Activated naive CD4-positive, alpha-beta T cell treated with anti-CD3 and anti-CD28 coated beads, Interleukin-2, amount 50 U/mL, for 72 hours (primary cell): ENCODE measurements at regions not wholly inside any gene's neighbourhood (a gene's known extent, or its start where the extent isn't known, plus 50 kb on each side); places are given as distances from the start of the nearest gene placed in this dataset.

Experiments
- ATAC-seq, 2 donors: fragments of 150-1000 bp; cut with Tn5 transposase; 2 replicates each; pipeline ENCODE4 v1.10.0; 2021; ENCODE audit warnings: mild to moderate bottlenecking in 2 of 2, moderate library complexity in 2 of 2
- DNase-seq, 2 donors: peaks; one replicate each; pipeline ENCODE4 v3.0.0; 2021 to 2022; ENCODE audit warnings: low spot score in 2 of 2
- H3K27ac Mint-ChIP-seq, 2 donors: one replicate each; pipeline ENCODE4 v1.8.0; 2022; ENCODE audit warnings: mild to moderate bottlenecking in 2 of 2, mixed read lengths in 2 of 2
- H3K36me3 Mint-ChIP-seq, 2 donors: one replicate each; pipeline ENCODE4 v1.8.0; 2022; ENCODE audit warnings: mixed read lengths in 2 of 2
- H3K9me3 Mint-ChIP-seq, 2 donors: one replicate each; pipeline ENCODE4 v1.8.0; 2022; ENCODE audit warnings: mixed read lengths in 2 of 2

DNA sequence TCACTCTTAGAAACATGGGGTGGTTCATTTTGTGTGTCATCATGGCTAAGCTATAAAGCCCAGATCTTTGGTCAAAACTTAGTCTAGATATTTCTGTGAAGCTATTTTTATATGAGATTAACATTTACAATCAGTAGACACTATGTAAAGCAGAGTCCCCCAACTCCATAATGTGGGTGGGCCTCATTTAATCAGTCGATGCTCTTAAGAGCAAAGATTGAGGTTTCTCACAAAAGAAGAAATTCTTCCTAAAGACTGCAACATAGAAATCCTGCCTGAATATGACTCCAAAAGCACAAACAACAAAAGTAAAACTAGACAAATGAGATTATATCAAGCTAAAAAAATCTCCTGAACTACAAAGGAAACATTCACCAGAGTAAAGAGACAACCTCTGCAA, 642.2 kb downstream of the DIAPH3 start:
- DNase-seq (no peak), ATAC-seq (no peak)
- Mint-ChIP-seq H3K36me3 (no peaks in the 10 kb centered on the region), H3K27ac (no peak overlapping the region), H3K9me3 (peaks cover 0 to 4% of the 10 kb centered on the region in 2 donors)

DNA sequence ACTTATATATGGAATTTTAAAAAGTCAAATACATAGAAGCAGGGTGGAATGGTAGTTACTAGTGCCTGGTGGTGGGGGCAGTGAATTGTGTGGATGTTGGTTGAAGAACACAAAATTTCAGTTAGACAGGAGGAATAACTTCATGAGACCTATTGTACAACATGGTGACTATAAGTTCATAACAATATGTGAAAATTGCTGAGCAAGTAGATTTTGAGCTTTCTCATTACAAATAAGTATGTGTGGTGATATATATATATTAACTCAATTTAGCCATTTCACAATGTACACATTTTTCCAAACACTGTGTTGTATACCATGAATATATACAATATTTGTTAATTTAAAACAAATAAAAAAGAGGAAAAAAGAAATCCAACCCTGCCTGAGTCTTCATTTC, 641.1 kb downstream of the DIAPH3 start:
- no peak for DNase-seq
- H3K36me3 Mint-ChIP-seq, result no peaks in the 10 kb centered on the region
- no peak overlapping the region for H3K27ac Mint-ChIP-seq
- no peak for ATAC-seq
- peaks cover 0 to 4% of the 10 kb centered on the region in 2 donors for H3K9me3 Mint-ChIP-seq

DNA sequence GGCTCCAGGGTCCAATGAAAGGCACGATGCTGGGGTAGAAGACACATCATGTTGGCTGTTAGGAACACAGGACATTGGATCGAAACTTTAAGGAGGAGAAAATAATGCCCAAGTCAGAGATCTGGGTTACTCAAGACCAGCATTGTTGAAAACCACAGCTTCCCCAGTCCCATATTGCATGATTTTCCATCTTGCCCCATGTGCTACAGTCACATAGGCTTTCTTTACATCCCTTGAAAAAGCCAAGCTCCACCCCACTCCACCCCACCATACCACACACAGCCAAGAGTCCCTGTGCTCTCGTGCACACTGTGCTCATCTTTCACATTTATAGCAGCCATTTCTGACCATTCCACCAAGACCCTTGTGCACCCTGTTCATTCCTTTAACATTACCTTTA, 636.2 kb downstream of the DIAPH3 start:
- DNase-seq, result no peak
- Mint-ChIP-seq H3K27ac (no peak overlapping the region), H3K9me3 (no peaks in the 10 kb centered on the region), H3K36me3 (no peaks in the 10 kb centered on the region)
- ATAC-seq, result no peak

DNA sequence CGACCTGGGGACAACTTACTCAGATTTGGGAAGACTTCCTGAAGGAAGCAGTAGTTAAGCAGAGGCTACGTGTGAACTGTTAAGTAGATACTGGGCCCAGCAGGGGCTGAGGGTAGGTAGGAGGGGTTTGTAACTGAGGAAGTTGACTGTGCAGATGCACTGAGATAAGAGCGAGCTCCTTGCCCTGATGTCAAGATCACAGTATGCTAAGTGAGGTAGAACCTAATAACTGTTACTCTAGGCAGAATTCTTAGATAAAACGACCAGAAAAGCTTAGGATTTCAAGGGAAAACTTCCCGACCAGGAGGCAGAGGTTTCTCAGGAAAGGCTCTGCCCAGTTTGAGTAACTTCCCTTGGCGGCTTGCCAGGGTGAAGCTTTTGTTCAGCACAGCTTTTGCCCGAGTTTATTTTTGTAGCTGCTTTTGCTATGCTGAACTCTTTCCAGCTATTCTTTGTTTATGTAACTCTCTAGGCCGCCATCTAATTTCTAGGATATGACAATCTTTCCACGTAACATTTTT, 632.1 kb downstream of the DIAPH3 start:
- H3K36me3 Mint-ChIP-seq, result no peaks in the 10 kb centered on the region
- DNase-seq, result no peak
- H3K27ac Mint-ChIP-seq, result peak overlapping the region; percentile 25 to 44
- H3K9me3 Mint-ChIP-seq, result no peaks in the 10 kb centered on the region
- ATAC-seq, result peak; percentile 37 to 40

DNA sequence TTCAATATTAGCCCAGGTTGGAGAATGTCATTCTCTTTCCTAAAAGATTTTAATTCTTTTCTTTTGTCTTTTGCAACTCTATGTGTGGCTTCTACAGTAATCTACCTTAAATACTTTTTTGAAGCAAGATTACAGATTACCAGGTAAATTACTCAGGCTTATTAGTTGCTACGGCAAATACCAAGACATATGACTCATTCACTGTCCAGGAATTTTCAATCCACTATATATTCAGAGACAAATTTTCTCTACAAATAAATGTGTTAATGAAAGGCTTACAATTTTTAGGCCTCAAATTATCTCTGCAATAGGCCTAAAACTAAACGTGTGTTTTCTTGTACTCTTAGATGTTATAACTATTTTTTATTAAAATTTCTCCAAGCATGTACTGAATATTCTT, 631.3 kb downstream of the DIAPH3 start:
- Mint-ChIP-seq H3K36me3 (no peaks in the 10 kb centered on the region), H3K9me3 (no peaks in the 10 kb centered on the region), H3K27ac (no peak overlapping the region)
- ATAC-seq, result no peak
- DNase-seq, result no peak

DNA sequence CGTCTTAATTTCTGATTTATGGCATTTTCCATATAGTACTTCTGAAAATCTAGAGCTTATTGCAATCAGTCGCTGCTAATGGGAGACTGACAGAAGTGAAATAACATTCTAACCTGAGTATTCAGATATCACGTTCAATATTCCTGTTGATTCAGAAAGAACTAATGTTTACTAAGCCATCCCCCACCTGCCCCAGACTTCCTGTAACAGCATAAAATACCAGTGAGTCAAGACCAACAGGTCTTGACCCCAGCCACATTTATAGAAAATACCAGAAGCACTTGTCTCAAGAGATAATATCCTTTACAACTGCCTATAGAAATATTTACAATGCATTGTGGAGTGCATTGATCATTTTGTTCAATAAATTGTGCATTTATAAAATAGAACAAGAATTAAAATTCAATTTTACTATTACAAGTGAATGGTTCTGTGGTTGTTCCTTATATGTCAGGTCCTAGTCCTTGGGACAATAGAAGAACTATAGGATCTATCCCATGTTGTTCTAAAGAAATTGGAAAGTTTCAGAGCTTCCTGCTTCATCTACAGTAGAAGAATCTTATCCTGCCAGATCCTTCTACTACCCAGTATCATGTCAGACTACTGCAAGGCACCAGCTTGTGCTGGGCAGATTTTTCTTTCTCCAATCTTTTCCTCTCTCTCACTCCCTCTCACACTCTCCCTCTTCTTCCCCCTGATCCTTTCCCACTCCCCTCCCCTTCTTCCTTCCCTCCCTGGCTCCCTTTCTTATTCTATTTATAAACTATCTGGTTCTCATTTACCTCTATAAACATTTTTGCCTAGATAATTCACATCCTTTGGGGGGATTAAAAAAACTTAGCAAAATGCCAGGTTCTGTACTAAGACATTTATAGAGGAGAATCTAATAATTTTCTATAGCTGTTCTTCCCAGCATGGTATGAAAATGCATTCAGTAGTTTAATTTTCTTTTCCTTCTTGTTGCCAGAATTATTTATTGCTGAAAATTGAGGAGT, 629.9 kb downstream of the DIAPH3 start:
- Mint-ChIP-seq H3K9me3 (no peaks in the 10 kb centered on the region), H3K27ac (no peak overlapping the region), H3K36me3 (peaks cover 0 to 2% of the 10 kb centered on the region in 2 donors)
- ATAC-seq (no peak), DNase-seq (no peak)

DNA sequence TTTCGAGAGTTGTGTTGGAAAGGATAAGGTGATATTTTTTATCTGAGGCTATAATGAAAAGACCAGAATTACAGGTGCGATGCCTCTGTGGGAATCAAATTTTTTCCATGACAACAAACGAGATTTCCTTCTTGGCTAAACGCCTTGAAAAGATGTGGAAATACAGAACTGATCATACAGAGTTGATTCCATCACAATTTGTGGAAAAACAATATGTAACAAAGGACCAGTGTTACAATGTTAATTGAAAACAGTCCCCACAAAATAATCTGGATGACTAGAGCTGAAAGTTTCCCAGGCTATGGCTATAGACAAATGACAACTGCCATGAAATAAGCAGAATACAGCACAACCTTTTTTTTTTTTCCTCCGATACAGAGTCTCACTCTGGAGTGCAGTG, 628.9 kb downstream of the DIAPH3 start:
- Mint-ChIP-seq H3K9me3 (no peaks in the 10 kb centered on the region), H3K27ac (no peak overlapping the region), H3K36me3 (peaks cover 0 to 6% of the 10 kb centered on the region in 2 donors)
- ATAC-seq, result no peak
- no peak for DNase-seq

DNA sequence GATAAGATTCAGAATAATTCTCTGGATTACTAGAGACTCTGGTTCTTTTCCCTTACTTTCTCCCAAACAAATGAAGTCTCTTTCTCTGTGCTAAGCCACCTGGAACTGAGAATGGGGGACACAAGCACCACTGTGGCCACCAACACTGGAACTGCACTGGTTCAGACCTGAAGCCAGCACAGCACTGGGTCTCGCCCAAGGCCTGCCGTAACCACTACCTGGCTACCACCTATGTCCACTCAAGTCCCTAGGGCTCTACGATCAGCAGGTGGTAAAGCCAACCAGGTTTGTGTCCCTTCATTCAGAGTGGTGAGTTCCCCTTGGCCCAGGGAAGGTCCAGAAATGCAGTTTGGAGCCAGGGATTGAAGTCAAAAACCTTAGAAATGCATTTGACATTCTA, 626.2 kb downstream of the DIAPH3 start:
- DNase-seq, result no peak
- no peak overlapping the region for H3K27ac Mint-ChIP-seq
- ATAC-seq, result no peak
- H3K36me3 Mint-ChIP-seq, result peaks cover 0 to 6% of the 10 kb centered on the region in 2 donors
- no peaks in the 10 kb centered on the region for H3K9me3 Mint-ChIP-seq

DNA sequence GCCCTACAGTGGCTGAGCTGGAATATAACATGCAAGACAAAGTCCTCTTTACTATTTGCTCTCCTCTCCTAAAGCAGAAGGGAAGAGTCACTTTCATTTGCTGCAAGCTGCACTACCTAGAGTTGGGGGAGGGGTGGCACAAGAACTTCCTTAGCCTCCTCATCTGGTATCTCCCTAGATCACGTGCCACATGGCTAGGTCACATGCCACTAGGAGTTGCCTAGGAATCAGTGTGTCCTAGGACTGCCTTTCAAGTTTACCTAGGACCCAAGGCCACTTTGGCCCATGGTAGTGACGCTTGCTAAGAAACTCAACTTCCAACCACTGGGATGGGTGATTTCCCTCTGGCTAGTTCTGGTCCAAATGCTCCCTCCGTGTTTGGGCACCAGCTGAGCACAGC, 625.2 kb downstream of the DIAPH3 start:
- ATAC-seq (no peak), DNase-seq (no peak)
- Mint-ChIP-seq H3K27ac (no peak overlapping the region), H3K9me3 (no peaks in the 10 kb centered on the region), H3K36me3 (peaks cover 0 to 6% of the 10 kb centered on the region in 2 donors)

DNA sequence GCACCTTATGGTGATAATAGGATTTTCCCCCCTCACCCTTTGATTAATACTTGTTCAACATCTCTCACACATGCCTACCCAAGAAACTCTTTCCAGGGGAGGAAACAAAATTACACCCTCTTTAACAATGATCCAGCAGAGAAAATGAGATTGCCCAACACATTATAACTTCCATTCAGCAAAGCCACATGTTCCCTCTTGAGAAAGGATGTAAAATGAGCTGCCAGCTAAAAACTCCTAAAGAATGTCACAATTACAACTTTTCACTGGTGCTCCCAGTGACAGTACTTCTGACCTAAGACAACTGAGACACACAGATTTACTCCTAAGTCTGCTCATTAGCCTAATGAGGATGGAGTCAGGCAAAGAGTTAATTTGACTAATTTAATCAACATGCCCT, 621.4 kb downstream of the DIAPH3 start:
- Mint-ChIP-seq H3K36me3 (peaks cover 0 to 13% of the 10 kb centered on the region in 2 donors), H3K27ac (no peak overlapping the region), H3K9me3 (no peaks in the 10 kb centered on the region)
- ATAC-seq (no peak), DNase-seq (no peak)

DNA sequence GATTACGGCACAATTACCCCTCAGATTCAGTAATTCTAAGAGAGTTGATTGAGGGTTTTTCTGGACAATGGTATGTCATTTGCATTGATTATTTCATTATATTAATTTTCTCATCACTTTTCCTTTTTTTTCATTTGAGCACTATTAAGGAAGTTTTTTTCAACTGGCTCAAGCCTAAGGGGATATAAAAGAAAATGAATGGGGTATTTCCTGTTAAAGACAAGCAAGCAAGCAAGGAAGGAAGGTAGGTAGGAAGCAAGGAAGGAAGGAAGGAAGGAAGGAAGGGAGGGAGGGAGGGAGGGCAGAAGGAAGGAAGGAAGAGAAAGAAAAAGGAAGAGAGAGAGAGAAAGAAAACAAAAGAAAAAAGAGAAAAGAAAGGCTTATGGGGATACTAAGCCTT, 620.3 kb downstream of the DIAPH3 start:
- Mint-ChIP-seq H3K27ac (no peak overlapping the region), H3K9me3 (no peaks in the 10 kb centered on the region), H3K36me3 (peaks cover 0 to 13% of the 10 kb centered on the region in 2 donors)
- DNase-seq (no peak), ATAC-seq (no peak)

DNA sequence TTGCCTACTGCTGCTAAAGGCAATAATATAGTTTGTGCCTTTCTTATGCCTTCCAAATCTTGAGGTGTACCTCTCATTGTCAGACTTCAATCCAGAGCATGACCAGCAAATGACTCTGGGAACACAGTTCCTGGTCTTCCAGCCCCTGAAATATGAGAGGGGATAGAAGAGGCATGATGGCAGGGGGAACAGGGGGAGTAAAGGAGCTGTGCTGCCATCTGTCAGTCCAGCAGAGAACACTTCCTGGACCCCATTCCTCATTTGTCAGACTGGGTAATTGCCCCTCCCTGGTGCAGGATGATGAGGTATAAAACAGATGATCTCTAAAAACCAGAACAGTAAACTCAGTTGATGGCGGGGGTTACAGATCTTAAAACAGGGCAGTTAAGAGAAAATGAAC, 618.7 kb downstream of the DIAPH3 start:
- Mint-ChIP-seq H3K9me3 (peaks cover 2 to 3% of the 10 kb centered on the region in 2 donors), H3K36me3 (peaks cover 3 to 10% of the 10 kb centered on the region in 2 donors), H3K27ac (no peak overlapping the region)
- no peak for DNase-seq
- no peak for ATAC-seq

DNA sequence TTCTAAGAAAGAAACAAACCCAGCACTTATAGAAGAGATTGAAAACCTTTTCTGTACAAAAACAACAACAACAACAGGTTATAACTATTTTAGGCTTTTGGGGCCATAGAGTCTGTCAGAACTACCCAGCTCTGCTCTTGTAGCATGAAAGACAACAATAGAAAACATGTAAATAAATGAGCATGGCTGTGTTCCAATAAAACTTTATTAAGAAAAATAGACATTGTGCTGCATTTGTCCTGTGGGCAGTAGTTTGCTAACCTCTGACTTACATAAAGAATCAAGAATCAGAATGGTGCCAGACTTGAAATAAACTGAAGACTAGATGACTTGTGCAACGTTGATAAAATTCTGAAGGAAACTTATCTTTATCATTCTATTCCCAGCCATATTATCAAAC, 617.5 kb downstream of the DIAPH3 start:
- ATAC-seq, result no peak
- no peak overlapping the region for H3K27ac Mint-ChIP-seq

DNA sequence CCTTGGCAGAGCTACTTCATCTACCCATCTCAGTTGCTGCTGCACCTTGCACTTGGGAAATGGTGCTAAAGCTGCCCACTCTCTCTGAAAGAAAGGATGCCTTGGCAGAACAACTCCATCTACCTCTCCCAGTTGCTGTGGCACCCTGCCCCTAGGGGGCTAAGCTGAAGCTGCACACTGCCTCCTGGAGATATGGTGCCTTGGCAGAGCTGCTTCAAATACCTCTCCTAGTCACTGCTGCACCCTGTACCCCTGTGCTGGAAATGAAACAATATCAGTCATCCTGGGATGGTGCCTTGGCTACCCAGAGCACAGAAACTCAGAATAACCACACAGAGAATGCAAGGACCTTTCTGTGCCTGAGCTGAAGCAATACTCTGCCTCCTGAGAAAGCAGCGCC, 615.8 kb downstream of the DIAPH3 start:
- DNase-seq (no peak), ATAC-seq (no peak)
- Mint-ChIP-seq H3K9me3 (peaks cover 17 to 20% of the 10 kb centered on the region in 2 donors), H3K36me3 (peaks cover 10 to 17% of the 10 kb centered on the region in 2 donors), H3K27ac (no peak overlapping the region)

More for the DNA sequence above, 617.5 kb downstream of the DIAPH3 start:
- no peak for DNase-seq
- H3K9me3 Mint-ChIP-seq, result peaks cover 10 to 12% of the 10 kb centered on the region in 2 donors
- peaks cover 10 to 17% of the 10 kb centered on the region in 2 donors for H3K36me3 Mint-ChIP-seq

DNA sequence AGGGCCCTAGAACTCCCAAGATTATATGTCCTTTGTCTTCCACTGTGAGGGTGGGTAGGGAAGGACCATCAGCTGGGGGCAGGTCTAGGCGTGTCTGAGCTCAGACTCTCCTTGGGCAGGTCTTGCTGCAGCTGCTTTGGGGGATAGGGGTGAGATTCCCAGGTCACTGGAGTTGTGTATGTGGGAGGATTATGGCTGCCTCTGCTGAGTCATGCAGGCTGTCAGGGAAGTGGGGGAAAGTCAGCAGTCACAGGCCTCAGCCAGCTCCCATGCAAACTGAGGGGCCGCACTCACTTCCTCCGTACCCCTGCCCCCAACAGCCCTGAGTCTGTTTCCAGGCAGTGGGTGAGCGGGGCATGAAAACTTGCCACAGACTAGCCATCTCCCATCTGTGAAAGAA, 600.8 kb downstream of the DIAPH3 start:
- Mint-ChIP-seq H3K36me3 (peaks cover 11 to 13% of the 10 kb centered on the region in 2 donors), H3K27ac (no peak overlapping the region), H3K9me3 (peaks cover 25% of the 10 kb centered on the region in 2 donors)
- DNase-seq (no peak), ATAC-seq (no peak)

DNA sequence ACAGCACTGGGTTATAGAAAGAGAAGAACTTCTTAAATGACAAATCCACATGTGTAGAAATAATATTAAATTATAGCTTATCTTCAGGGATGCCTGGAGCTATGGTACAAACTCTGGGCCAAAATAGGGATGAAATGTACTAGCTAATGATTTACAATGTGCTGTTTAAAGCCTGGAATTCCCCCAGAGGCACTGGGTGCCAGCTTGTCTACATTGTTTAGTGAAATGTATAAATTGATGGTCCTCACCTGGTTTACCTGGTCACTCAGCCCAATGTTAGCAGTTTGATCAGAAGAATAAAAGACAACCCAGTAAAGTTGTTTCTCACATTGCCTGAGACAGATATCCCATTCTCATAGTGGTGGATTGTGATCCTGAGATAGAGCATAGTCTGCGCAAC, 597.2 kb downstream of the DIAPH3 start:
- DNase-seq (no peak), ATAC-seq (no peak)
- Mint-ChIP-seq H3K9me3 (peaks cover 9 to 13% of the 10 kb centered on the region in 2 donors), H3K36me3 (peaks cover 9 to 11% of the 10 kb centered on the region in 2 donors), H3K27ac (no peak overlapping the region)

DNA sequence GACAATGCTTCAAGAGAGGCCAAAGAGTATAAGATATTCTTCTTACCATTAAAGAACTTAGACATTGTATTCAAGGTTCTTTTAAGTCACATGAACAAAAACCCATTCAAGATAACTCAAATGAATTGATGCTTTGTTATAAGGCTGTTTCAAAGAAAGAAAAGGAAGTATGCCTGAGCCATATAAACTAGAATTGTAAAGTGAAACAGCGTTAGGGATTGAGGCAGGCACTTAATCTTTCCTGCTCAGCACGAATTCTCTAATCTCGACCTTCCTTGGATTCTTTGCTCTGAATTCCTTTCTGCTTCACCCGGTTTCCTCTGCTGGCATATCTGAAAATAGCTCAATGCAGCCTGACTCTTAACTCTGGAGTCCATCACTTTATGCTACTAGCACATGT, 595.4 kb downstream of the DIAPH3 start:
- Mint-ChIP-seq H3K27ac (no peak overlapping the region), H3K9me3 (peaks cover 2 to 11% of the 10 kb centered on the region in 2 donors), H3K36me3 (peaks cover 0 to 11% of the 10 kb centered on the region in 2 donors)
- DNase-seq, result no peak
- ATAC-seq, result no peak

DNA sequence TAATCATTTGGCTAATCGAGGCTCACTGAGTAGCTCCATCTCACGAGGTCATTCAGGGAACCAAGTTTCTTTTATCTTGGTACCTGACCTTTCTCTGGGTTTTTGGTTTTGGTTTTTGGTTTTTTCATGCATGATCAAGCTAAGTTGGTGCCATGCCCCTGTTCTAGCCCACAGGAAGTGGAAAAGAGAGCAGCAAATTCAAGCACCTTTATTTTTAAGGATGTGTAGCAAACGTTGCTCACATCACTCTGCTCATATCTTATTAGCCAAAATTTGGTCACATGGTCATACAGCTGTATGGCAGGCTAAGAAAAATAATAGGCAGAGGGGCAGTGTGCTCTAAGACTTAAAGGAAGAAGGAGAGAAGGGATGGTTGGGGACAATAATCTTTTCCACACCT, 593.5 kb downstream of the DIAPH3 start:
- ATAC-seq, result no peak

More for the DNA sequence above, 593.5 kb downstream of the DIAPH3 start:
- peaks cover 5 to 21% of the 10 kb centered on the region in 2 donors for H3K9me3 Mint-ChIP-seq
- DNase-seq, result no peak
- H3K36me3 Mint-ChIP-seq, result peaks cover 0 to 12% of the 10 kb centered on the region in 2 donors
- no peak overlapping the region for H3K27ac Mint-ChIP-seq
